ENCODE measurements at regions not wholly inside any gene's neighbourhood (a gene's known extent, or its start where the extent isn't known, plus 50 kb on each side); places are given as distances from the start of the nearest gene placed in this dataset.
"Not testable (repeated sequence)": the region's sequence is repeated elsewhere in the genome, so short reads cannot be mapped to it uniquely, and the experiment has no call there.

- no peak for DNase-seq (ENCODE audit: low read depth in 4 of 4, low spot score in 3 of 4)
These were observed 213.0 kb upstream of the GK2 start for GRCh38 chr4:79621061-79621460.

GRCh38 chr4:79620617-79621016 is 212.6 kb upstream of the GK2 start:
- no peak for DNase-seq (ENCODE audit: low read depth in 4 of 4, low spot score in 3 of 4)

- DNase-seq (ENCODE audit: low read depth in 4 of 4, low spot score in 3 of 4): no peak
These were observed 205.4 kb upstream of the GK2 start for GRCh38 chr4:79613269-79613935.

- no peak for DNase-seq (ENCODE audit: low read depth in 4 of 4, low spot score in 3 of 4)
These were observed 203.0 kb upstream of the GK2 start for GRCh38 chr4:79611026-79611425.

GRCh38 chr4:79609817-79610216 is 201.8 kb upstream of the GK2 start:
- DNase-seq (ENCODE audit: low read depth in 4 of 4, low spot score in 3 of 4): no peak

GRCh38 chr4:79607979-79608378 is 200.0 kb upstream of the GK2 start:
- no peak for DNase-seq (ENCODE audit: low read depth in 4 of 4, low spot score in 3 of 4)

GRCh38 chr4:79604152-79604551 is 196.1 kb upstream of the GK2 start:
- no peak for DNase-seq (ENCODE audit: low read depth in 4 of 4, low spot score in 3 of 4)

GRCh38 chr4:79603681-79604080 is 195.7 kb upstream of the GK2 start:
- DNase-seq (ENCODE audit: low read depth in 4 of 4, low spot score in 3 of 4): no peak

GRCh38 chr4:79599691-79600090 is 191.7 kb upstream of the GK2 start:
- DNase-seq (ENCODE audit: low read depth in 4 of 4, low spot score in 3 of 4): no peak

- DNase-seq (ENCODE audit: low read depth in 4 of 4, low spot score in 3 of 4): no peak
These were observed 190.8 kb upstream of the GK2 start for GRCh38 chr4:79598801-79599200.

GRCh38 chr4:79598214-79598613 is 190.2 kb upstream of the GK2 start:
- no peak for DNase-seq (ENCODE audit: low read depth in 4 of 4, low spot score in 3 of 4)

GRCh38 chr4:79597266-79597665 is 189.2 kb upstream of the GK2 start:
- DNase-seq (ENCODE audit: low read depth in 4 of 4, low spot score in 3 of 4): no peak

GRCh38 chr4:79592218-79592617 is 184.2 kb upstream of the GK2 start:
- DNase-seq (ENCODE audit: low read depth in 4 of 4, low spot score in 3 of 4): not testable (repeated sequence)

GRCh38 chr4:79588679-79589078 is 180.7 kb upstream of the GK2 start:
- no peak for DNase-seq (ENCODE audit: low read depth in 4 of 4, low spot score in 3 of 4)

GRCh38 chr4:79587207-79587606 is 179.2 kb upstream of the GK2 start:
- not testable (repeated sequence) for DNase-seq (ENCODE audit: low read depth in 4 of 4, low spot score in 3 of 4)

- DNase-seq (ENCODE audit: low read depth in 4 of 4, low spot score in 3 of 4): no peak
These were observed 177.8 kb upstream of the GK2 start for GRCh38 chr4:79585834-79586233.

GRCh38 chr4:79585330-79585729 is 177.3 kb upstream of the GK2 start:
- DNase-seq (ENCODE audit: low read depth in 4 of 4, low spot score in 3 of 4): no peak

GRCh38 chr4:79584902-79585301 is 176.9 kb upstream of the GK2 start:
- DNase-seq (ENCODE audit: low read depth in 4 of 4, low spot score in 3 of 4): no peak

- no peak for DNase-seq (ENCODE audit: low read depth in 4 of 4, low spot score in 3 of 4)
These were observed 176.3 kb upstream of the GK2 start for GRCh38 chr4:79584352-79584751.

- DNase-seq (ENCODE audit: low read depth in 4 of 4, low spot score in 3 of 4): no peak
These were observed 170.6 kb upstream of the GK2 start for GRCh38 chr4:79578606-79579005.

- peak in 3 of 4 donors; percentile 3 to 10 (median 4) for DNase-seq (ENCODE audit: low read depth in 4 of 4, low spot score in 3 of 4)
These were observed 168.4 kb upstream of the GK2 start for GRCh38 chr4:79576429-79576753.

- DNase-seq (ENCODE audit: low read depth in 4 of 4, low spot score in 3 of 4): no peak
These were observed 167.8 kb upstream of the GK2 start for GRCh38 chr4:79575709-79576428.
